GM18951 (cell line): ENCODE measurements at regions not wholly inside any gene's neighbourhood (a gene's known extent, or its start where the extent isn't known, plus 50 kb on each side); places are given as distances from the start of the nearest gene placed in this dataset.
"Not testable (repeated sequence)": the region's sequence is repeated elsewhere in the genome, so short reads cannot be mapped to it uniquely, and the experiment has no call there.

ENCODE experiments used
- POLR2A ChIP-seq: IDR thresholded peaks from 4 replicates; pipeline ENCODE4 v1.6.1; 2011; ENCODE audit warnings: mild to moderate bottlenecking; ENCODE audit not compliant: insufficient read length, insufficient read depth; ENCODE audit errors: extremely low read depth
- in situ Hi-C: fragments of 300-500 bp; cut with MboI; formaldehyde crosslinking; loops from one replicate; pipeline ENCODE4 v1.12.0; 2022; ENCODE audit warnings: low sequenced_read_pairs, mixed read lengths, inconsistent platforms; ENCODE audit not compliant: unreplicated experiment

DNA sequence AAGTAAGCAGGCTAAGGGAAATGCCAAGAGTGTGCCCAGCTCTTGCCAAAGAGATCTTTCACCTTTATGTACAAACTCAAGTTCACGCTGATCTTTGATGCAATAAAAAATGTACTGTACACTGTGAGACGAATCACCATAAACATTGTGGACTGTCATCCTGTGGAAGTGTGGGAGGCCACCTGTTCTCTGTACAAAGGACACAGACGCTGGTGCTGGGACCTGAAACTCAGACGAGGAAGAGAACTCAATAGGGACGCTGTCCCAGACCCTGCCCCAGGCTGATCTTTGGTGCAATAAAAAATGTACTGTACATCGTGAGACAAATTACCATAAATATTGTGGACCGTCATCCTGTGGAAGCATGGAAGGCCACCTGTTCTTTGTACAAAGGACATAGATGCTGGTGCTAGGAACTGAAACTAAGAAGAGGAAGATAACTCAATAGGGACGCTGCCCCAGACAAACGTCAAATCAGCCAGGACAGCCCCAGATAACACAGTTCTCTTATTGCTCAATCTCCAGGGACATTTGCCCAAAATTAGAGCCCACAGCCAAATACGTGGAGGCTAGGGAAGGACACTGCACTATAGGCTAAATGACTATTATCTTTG is 312.7 kb upstream of the SGK1 start:
- no peak for TF ChIP-seq POLR2A
- in situ Hi-C loops, result loop anchor here (25.0 kb wide), 1 partner anchor 257 kb away; no protein-coding TSS in a partner anchor

GRCh38 chr6:134628154-134628553 is 310.2 kb upstream of the SGK1 start:
- in situ Hi-C loops, result loop anchor here (25.0 kb wide), 1 partner anchor 259 kb away; no protein-coding TSS in a partner anchor
- no peak for TF ChIP-seq POLR2A

DNA sequence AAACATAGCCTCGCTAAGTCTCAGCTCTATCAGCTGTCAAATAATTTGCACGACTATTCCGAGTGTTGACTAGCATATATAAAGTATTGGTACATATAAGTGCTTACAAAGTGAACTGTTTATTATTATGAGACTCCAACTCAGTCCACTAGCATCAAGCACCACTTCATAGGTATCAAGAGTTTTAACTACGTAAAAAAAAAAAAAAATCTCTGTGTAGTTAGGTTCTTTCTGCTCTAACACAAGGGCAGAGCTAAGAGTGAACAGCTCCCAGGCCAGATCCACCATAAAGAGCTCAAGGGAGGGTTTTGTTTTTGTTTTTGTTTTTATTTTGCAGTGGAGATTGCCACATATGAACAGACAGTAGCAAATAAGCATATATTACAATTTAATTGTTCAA is 309.8 kb upstream of the SGK1 start:
- in situ Hi-C loops, result loop anchor here (25.0 kb wide), 1 partner anchor 260 kb away; no protein-coding TSS in a partner anchor
- no peak for TF ChIP-seq POLR2A

GRCh38 chr6:134626589-134626988 is 308.7 kb upstream of the SGK1 start:
- in situ Hi-C loops, result loop anchor here (25.0 kb wide), 1 partner anchor 261 kb away; no protein-coding TSS in a partner anchor
- TF ChIP-seq POLR2A, result no peak

- in situ Hi-C loops, result loop anchor here (25.0 kb wide), 1 partner anchor 261 kb away; no protein-coding TSS in a partner anchor
- TF ChIP-seq POLR2A, result no peak
These were observed 308.2 kb upstream of the SGK1 start for GRCh38 chr6:134626086-134626485.

GRCh38 chr6:134624781-134625180 is 306.9 kb upstream of the SGK1 start:
- no peak for TF ChIP-seq POLR2A
- in situ Hi-C loops, result loop anchor here (25.0 kb wide), 1 partner anchor 263 kb away; no protein-coding TSS in a partner anchor

GRCh38 chr6:134623401-134623800 is 305.5 kb upstream of the SGK1 start:
- in situ Hi-C loops, result no loop called here
- no peak for TF ChIP-seq POLR2A

DNA sequence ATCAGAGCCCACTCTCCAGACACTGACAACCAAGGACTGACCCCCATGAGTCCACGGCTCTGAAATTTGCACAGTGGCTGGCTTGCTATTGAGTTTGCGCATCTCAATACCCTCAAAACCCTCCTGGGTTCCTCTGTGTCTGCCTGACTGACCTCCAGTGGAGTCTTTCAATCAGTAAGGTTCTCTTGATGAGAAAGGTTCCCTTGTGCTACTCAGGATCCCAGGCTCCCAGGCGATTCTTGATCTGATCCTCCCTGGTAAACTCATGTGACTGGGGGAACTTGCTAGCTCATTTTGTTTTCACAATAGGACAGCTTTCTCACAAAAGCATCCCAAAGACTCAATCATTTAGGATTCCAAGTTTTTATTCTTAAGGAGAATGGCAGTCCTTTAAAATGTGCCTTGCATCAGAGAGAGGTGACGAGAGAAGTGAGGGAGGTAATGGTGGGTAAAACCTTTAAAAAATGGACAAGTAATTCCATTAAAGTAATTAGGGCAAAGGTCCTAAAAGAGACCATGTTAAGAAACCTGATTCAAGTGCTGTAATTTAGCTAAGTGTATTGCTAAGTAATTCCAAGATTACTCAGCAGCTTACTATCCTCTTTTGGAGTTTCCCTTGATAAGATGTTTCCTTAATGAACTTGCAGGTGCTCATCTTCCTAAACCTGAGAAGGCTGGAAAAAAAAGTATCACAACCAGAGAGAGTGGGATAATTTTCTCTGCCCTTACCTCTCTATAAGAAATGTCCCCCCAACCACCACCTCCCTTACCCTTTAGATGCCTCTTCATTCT is 304.7 kb upstream of the SGK1 start:
- no peak for TF ChIP-seq POLR2A
- in situ Hi-C loops, result no loop called here

GRCh38 chr6:134621858-134622257 is 303.9 kb upstream of the SGK1 start:
- no peak for TF ChIP-seq POLR2A
- in situ Hi-C loops, result no loop called here

GRCh38 chr6:134619789-134620188 is 301.9 kb upstream of the SGK1 start:
- in situ Hi-C loops, result no loop called here
- no peak for TF ChIP-seq POLR2A

DNA sequence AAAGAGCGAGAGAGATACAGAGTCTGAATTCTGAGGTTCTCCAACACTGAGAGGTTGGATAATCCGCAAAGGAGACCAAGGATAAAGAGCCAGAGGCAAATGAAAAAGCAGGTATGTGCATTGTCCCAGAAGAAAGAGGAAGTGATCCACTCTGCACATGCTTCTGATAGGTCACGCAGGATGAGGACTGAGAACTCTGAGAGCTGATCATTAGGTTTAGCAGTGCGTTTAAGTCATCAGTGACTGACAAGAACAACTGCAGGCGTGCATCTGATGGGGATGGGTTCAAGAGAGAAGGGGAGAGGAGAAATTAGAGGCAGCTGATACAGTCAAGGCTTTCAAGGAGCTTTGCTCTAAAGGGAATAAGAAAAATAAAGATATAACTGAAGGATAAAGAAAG is 301.2 kb upstream of the SGK1 start:
- in situ Hi-C loops, result no loop called here
- no peak for TF ChIP-seq POLR2A

DNA sequence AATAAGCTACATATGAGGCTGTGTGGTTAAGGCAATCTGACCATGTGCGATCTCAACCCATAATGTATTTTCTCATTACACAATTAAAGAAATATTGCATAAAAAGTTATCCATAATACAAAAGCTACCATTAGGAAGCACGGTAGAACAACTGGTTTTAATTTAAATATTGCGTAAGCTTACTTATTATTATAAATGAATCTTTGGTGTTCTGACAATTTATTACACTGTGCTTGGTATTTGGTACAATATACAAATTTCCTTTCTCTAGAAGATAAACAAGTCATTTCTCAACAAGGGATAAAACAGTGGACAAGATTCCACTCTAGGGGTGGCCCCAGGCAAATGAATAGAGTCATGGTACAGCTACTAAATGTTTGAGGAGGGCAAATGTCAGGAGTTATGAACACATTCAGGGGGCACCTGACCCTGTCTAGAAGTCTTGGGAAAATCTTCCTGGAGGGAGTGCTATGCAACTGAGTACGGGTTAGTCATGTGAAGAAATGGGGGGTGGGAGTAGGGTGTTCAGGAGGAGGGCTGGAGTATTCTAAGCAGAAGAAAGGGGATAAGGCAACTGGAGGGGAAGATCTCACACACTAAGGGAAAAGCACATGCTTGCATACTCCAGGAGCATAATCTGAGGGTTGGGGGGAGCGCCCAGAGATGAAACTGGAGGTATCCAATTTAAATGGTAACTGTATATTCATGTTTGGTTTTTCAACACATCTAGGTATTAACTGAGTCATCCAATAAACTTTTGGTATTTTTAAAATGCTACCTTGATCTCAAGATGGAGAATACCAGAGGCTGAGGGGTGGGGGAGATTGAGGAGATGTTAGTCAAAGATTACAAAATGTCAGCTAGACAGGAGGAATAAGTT is 296.9 kb upstream of the SGK1 start:
- in situ Hi-C loops, result no loop called here
- TF ChIP-seq POLR2A, result no peak

- in situ Hi-C loops, result not testable (repeated sequence)
These were observed 294.2 kb upstream of the SGK1 start for GRCh38 chr6:134612128-134612527.
